ENCODE measurements at regions not wholly inside any gene's neighbourhood (a gene's known extent, or its start where the extent isn't known, plus 50 kb on each side); places are given as distances from the start of the nearest gene placed in this dataset.

GRCh38 chr4:125808022-125808421 lies 493.3 kb downstream of the FAT4 start:
- no peak overlapping the region for H3K4me2 ChIP-seq (ENCODE audit: insufficient read depth, low read length)
- no peaks in the 10 kb centered on the region for H3K4me1 ChIP-seq (ENCODE audit: control insufficient read depth, extremely low read depth, insufficient read depth, low read length)
- ChIA-PET POLR2A (no interaction called here), CTCF (interaction anchor here (1.0 kb wide), 1 partner anchor 8 kb away, joined by 3 read pairs; no protein-coding TSS in a partner anchor)
- DNase-seq (ENCODE audit: low read depth, low spot score) (no peak), FAIRE-seq (no peak)
- H3K27me3 ChIP-seq (ENCODE audit: control insufficient read depth in 2 of 2, insufficient read depth in 2 of 2, low read length in 2 of 2), result no peaks in the 10 kb centered on the region
- H3K27ac ChIP-seq (ENCODE audit: insufficient read depth, low read depth, low read length), result no peak overlapping the region
- no peaks in the 10 kb centered on the region for H3K9me3 ChIP-seq (replicated peaks; ENCODE audit: control insufficient read depth, insufficient read depth, low read length)
- dilution Hi-C loops (cut with MboI; ENCODE audit: extremely low pct_ligation_motif_present, low sequenced_read_pairs), result no loop called here
- H3K9ac ChIP-seq (replicated peaks; ENCODE audit: extremely low read depth, insufficient read depth, low read length), result no peak overlapping the region
- no peaks in the 10 kb centered on the region for H3K79me2 ChIP-seq (ENCODE audit: control insufficient read depth, insufficient read depth, low read length)
- H2AFZ ChIP-seq (ENCODE audit: low read depth, low read length), result no peak overlapping the region
- TF ChIP-seq POLR2AphosphoS5 (IDR thresholded peaks at IDR 0.05; ENCODE audit: insufficient read depth, low read depth, low read length) (no peak), GATA2 (IDR thresholded peaks at IDR 0.05; ENCODE audit: insufficient read depth, insufficient read length, low read depth, low read length) (no peak), EZH2 (IDR thresholded peaks at IDR 0.05; ENCODE audit: borderline replicate concordance, low read depth, low read length, severe bottlenecking) (no peak), JUN (IDR thresholded peaks at IDR 0.05; ENCODE audit: borderline replicate concordance, insufficient read depth, insufficient read length, low read depth) (no peak), CTCF (IDR thresholded peaks at IDR 0.05; ENCODE audit: extremely low read depth in 1 of 2, insufficient read depth in 1 of 2, low read depth in 1 of 2, low read length in 2 of 2) (no peak), MYC (IDR thresholded peaks at IDR 0.05; ENCODE audit: low read depth, low read length) (no peak), FOS (IDR thresholded peaks at IDR 0.05; ENCODE audit: borderline replicate concordance, insufficient read depth, low read length) (no peak), MAX (IDR thresholded peaks at IDR 0.05; ENCODE audit: insufficient read depth, insufficient read length) (no peak), POLR2A (IDR thresholded peaks at IDR 0.05; ENCODE audit: low read depth, low read length) (no peak)
- intact Hi-C loops (cut with micrococcal nuclease), result no loop called here
- no peak overlapping the region for H3K4me3 ChIP-seq (replicated peaks in 1 of 3; ENCODE audit: insufficient read depth in 1 of 3, low read depth in 1 of 3, low read length in 3 of 3)
- H3K36me3 ChIP-seq (ENCODE audit: control insufficient read depth in 2 of 2, extremely low read depth in 1 of 2, insufficient read depth in 2 of 2, low read length in 2 of 2), result no peaks in the 10 kb centered on the region
- BruUV-seq (replicated peaks), result no TSS peak
- no peaks in the 10 kb centered on the region for H3K9me1 ChIP-seq (replicated peaks; ENCODE audit: control insufficient read depth, extremely low read depth, insufficient read depth, low read length)
- H4K20me1 ChIP-seq (replicated peaks; ENCODE audit: control insufficient read depth, extremely low read depth, insufficient read depth, low read length), result no peaks in the 10 kb centered on the region
